ENCODE measurements at regions not wholly inside any gene's neighbourhood (a gene's known extent, or its start where the extent isn't known, plus 50 kb on each side); places are given as distances from the start of the nearest gene placed in this dataset.

DNA sequence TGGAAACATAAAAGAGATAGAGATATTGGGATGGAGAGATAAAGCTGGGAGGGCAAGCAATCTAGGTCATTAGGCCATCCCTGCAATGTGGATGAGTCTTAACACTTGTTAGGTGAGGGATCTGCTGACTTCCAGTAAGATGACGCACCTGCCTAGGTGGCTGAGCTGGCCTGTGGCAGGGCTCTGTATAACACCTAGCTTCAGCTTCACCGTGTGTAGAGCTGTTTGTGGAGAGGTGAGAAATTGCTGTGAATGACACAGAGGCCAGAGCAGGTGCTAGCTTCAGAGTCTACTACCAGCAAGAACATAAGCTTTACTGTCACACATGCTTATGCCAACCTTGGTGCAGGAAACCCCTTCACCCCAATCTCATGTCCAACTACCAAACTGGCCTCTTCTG lies 1010.0 kb downstream of the TYW1 start:
- Histone ChIP-seq H3K9me3 (no peaks in the 10 kb centered on the region), H3K4me1 (no peaks in the 10 kb centered on the region), H3K27me3 (no peaks in the 10 kb centered on the region), H3K4me3 (no peak overlapping the region), H3K36me3 (no peaks in the 10 kb centered on the region), H3K27ac (no peak overlapping the region)
- DNase-seq (ENCODE audit: low spot score in 2 of 2): no peak
- WGBS: 83% methylated on average over 2 of the region's 2 CpGs
- TF ChIP-seq, protein P1, sequence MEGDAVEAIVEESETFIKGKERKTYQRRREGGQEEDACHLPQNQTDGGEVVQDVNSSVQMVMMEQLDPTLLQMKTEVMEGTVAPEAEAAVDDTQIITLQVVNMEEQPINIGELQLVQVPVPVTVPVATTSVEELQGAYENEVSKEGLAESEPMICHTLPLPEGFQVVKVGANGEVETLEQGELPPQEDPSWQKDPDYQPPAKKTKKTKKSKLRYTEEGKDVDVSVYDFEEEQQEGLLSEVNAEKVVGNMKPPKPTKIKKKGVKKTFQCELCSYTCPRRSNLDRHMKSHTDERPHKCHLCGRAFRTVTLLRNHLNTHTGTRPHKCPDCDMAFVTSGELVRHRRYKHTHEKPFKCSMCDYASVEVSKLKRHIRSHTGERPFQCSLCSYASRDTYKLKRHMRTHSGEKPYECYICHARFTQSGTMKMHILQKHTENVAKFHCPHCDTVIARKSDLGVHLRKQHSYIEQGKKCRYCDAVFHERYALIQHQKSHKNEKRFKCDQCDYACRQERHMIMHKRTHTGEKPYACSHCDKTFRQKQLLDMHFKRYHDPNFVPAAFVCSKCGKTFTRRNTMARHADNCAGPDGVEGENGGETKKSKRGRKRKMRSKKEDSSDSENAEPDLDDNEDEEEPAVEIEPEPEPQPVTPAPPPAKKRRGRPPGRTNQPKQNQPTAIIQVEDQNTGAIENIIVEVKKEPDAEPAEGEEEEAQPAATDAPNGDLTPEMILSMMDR (IDR thresholded peaks at IDR 0.05): no peak
- TF ChIP-seq EP300 (IDR thresholded peaks at IDR 0.05) (no peak), POLR2A (IDR thresholded peaks at IDR 0.05) (no peak), POLR2AphosphoS5 (IDR thresholded peaks at IDR 0.05) (no peak)

DNA sequence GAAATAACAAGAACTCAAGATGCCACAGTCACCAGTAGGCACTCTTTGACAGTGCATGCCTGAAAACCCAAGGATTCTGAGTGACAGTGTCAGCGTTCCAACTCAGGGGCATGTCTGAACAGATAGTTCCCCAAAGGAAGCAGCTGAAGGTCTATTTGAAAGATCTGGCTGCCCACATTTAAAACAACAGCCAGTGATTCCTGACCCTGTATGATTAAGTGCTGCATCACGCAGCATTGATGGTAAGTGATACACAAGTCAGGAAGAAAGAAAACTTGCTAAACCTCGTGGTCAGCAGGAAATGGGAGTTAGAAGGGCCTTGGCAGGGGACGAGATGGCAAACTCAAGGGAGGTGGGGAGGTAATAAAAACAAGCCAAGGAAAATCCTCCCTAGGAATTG lies 1013.1 kb downstream of the TYW1 start:
- no peaks in the 10 kb centered on the region for H3K9me3 ChIP-seq
- TF ChIP-seq EP300 (IDR thresholded peaks at IDR 0.05): no peak
- TF ChIP-seq POLR2A (IDR thresholded peaks at IDR 0.05): no peak
- TF ChIP-seq, protein P1 (IDR thresholded peaks at IDR 0.05): no peak
- no peak for TF ChIP-seq POLR2AphosphoS5 (IDR thresholded peaks at IDR 0.05)
- no peaks in the 10 kb centered on the region for H3K36me3 ChIP-seq
- WGBS: 19% methylated on average over 4 of the region's 4 CpGs
- H3K4me3 ChIP-seq: no peak overlapping the region
- no peaks in the 10 kb centered on the region for H3K4me1 ChIP-seq
- H3K27me3 ChIP-seq: no peaks in the 10 kb centered on the region
- no peak overlapping the region for H3K27ac ChIP-seq
- DNase-seq (ENCODE audit: low spot score in 2 of 2): no peak

DNA sequence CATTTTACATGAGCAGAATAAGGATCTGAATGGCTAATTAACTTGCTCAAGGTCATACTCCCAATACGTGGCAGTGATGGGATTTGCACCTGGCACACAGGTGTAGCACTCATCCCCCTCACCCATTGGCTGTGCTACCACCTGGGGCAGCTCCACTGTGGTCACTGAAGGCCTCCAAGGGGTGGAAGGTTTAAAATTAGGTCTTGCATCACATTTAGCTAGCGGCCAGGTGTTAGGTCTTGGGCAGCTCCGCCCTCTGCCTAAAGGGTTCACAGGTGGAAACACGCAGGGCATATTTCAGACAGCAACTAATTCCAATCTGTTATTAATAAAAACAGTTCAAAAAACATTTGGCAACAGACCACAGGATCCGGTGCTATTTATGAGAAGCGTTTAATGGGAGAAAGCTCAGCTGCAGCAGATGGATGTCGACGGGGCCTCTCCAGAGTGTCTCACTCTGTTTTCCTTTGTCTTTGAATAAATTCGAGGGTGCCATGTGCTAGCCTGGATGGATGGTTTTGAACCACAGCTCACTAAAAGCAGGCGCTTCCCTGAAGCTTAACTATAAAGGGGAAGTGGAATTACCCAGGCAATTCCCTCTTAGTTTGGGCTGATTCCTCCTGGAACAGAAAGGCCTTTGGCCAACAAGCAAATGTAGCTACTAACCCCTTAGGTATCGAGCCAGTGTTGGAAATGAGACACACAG lies 1017.6 kb downstream of the TYW1 start:
- no peak for DNase-seq (ENCODE audit: low spot score in 2 of 2)

DNA sequence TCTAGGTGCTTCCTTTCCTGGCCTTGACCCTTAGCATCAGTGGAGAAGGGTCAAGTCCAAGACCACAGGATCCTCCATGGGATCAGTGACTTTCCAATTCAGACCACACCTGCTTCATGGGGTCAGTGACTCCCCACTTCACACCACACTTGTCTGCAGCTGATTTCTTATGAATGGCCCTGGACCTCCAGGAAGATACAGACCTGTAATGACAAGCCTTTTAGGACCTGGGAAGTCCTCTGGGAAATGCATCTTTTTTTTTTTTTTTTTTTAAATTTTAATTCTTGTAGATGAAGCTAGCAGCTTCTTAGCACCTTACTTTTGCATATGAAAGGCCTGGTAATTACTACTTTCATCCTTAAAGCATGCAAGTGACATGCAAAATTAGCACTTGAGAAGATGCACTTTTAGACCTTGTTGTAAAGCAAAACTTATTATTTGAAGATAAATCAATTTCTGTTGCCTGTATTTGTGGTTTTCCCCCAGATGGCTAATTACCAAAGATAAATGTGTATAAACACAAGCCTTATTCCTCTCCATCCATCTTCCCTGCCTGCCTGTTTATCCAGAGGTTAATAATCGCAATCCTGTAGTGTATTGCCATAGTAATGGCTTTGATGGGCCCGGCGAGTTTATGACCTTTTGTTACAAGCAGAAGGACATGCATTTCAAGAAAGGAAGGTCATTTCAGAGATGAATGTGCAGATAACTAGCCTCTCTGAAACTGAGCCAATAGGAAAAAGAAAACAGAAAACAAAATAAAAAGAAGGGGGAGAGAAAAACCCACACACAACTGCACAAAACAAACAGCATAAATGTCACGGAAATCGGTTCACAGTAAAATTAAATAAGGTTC lies 1018.7 kb downstream of the TYW1 start:
- H3K27ac ChIP-seq: no peak overlapping the region
- no peaks in the 10 kb centered on the region for H3K4me1 ChIP-seq
- H3K4me3 ChIP-seq: no peak overlapping the region
- no peaks in the 10 kb centered on the region for H3K9me3 ChIP-seq
- H3K27me3 ChIP-seq: no peaks in the 10 kb centered on the region
- no peaks in the 10 kb centered on the region for H3K36me3 ChIP-seq
- no peak for DNase-seq (ENCODE audit: low spot score in 2 of 2)
- TF ChIP-seq POLR2A (IDR thresholded peaks at IDR 0.05): no peak
- TF ChIP-seq, protein P1 (IDR thresholded peaks at IDR 0.05): no peak
- no peak for TF ChIP-seq EP300 (IDR thresholded peaks at IDR 0.05)
- no peak for TF ChIP-seq POLR2AphosphoS5 (IDR thresholded peaks at IDR 0.05)
- WGBS: 77% methylated on average over 5 of the region's 5 CpGs

More for the DNA sequence above, 1017.6 kb downstream of the TYW1 start:
- no peaks in the 10 kb centered on the region for H3K4me1 ChIP-seq
- H3K4me3 ChIP-seq: no peak overlapping the region
- H3K27me3 ChIP-seq: no peaks in the 10 kb centered on the region
- 36% methylated on average over 11 of the region's 11 CpGs for WGBS
- H3K9me3 ChIP-seq: no peaks in the 10 kb centered on the region
- H3K36me3 ChIP-seq: no peaks in the 10 kb centered on the region
- TF ChIP-seq POLR2A (IDR thresholded peaks at IDR 0.05): no peak
- TF ChIP-seq, protein P1 (IDR thresholded peaks at IDR 0.05): no peak
- TF ChIP-seq POLR2AphosphoS5 (IDR thresholded peaks at IDR 0.05): no peak
- TF ChIP-seq EP300 (IDR thresholded peaks at IDR 0.05): no peak
- no peak overlapping the region for H3K27ac ChIP-seq

DNA sequence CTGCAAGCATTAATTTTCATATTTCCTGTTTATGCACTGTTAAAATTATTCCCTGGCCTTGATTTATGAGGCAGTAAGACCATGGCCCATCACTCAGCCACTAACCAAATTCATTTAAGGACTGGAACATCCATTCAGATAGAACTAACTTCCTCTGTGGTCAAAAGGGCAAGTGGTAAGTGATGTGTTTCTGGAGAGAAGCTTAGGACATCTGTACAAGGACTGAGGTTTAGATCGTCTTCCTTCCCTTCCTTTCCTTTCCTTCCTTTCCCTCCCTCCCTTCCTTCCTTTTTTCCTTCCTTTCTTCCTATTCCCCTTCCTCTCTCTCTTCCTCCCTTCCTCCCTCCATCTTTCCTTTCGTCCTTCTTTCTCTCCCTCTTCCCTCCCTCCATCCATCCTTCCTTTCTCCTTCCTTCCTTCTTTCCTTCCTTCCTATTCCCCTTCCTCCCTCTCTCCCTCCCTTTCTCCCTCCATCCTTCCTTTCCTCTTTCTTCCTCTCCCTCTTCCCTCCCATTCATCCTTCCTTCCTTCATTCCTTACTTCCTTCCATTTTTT lies 1019.4 kb downstream of the TYW1 start:
- TF ChIP-seq POLR2A (IDR thresholded peaks at IDR 0.05) (no peak), EP300 (IDR thresholded peaks at IDR 0.05) (no peak), POLR2AphosphoS5 (IDR thresholded peaks at IDR 0.05) (no peak)
- TF ChIP-seq, protein P1 (IDR thresholded peaks at IDR 0.05): no peak

More for the DNA sequence above, 1019.4 kb downstream of the TYW1 start:
- H3K27ac ChIP-seq: no peak overlapping the region
- H3K27me3 ChIP-seq: no peaks in the 10 kb centered on the region
- no peaks in the 10 kb centered on the region for H3K9me3 ChIP-seq
- DNase-seq (ENCODE audit: low spot score in 2 of 2): no peak
- 74% methylated on average over 2 of the region's 2 CpGs for WGBS
- no peaks in the 10 kb centered on the region for H3K36me3 ChIP-seq
- H3K4me3 ChIP-seq: no peak overlapping the region
- no peaks in the 10 kb centered on the region for H3K4me1 ChIP-seq
